HCT116 (cell line): ENCODE measurements at regions not wholly inside any gene's neighbourhood (a gene's known extent, or its start where the extent isn't known, plus 50 kb on each side); places are given as distances from the start of the nearest gene placed in this dataset.

Experiments used
- EGR1 ChIP-seq: IDR thresholded peaks from 2 replicates; pipeline ENCODE4 v1.6.1; 2012; ENCODE audit warnings: low read depth
- EZH2 ChIP-seq: fragments of 200-600 bp; sonication (generic); IDR thresholded peaks from 2 replicates; pipeline ENCODE4 v1.6.1; 2017; ENCODE audit warnings: antibody characterized with exemption, mixed run types
- EZH2phosphoT487 ChIP-seq: fragments of 200-600 bp; IDR thresholded peaks from 2 replicates; pipeline ENCODE4 v1.6.1; 2018; ENCODE audit warnings: antibody characterized with exemption, borderline replicate concordance
- JUND ChIP-seq: IDR thresholded peaks from 2 replicates; pipeline ENCODE4 v1.6.1; 2012
- POLR2A ChIP-seq: IDR thresholded peaks from 2 replicates; pipeline ENCODE4 v1.7.0; 2011; ENCODE audit warnings: borderline replicate concordance; ENCODE audit not compliant: insufficient read depth, insufficient read length; ENCODE audit errors: extremely low read depth
- RAD21 ChIP-seq: IDR thresholded peaks from 2 replicates; pipeline ENCODE4 v1.6.1; 2012; ENCODE audit warnings: low read depth, mild to moderate bottlenecking
- SIN3A ChIP-seq: IDR thresholded peaks from 2 replicates; pipeline ENCODE4 v1.6.1; 2012; ENCODE audit warnings: low read depth
- TCF7L2 ChIP-seq: IDR thresholded peaks from 2 replicates; pipeline ENCODE4 v1.7.0; 2011; ENCODE audit warnings: borderline replicate concordance, inconsistent platforms; ENCODE audit not compliant: insufficient read depth, insufficient read length; ENCODE audit errors: extremely low read depth
- ZNF274 ChIP-seq: fragments of 200-500 bp; sonication (Bioruptor generic); IDR thresholded peaks from 2 replicates; pipeline ENCODE4 v1.6.1; 2014; ENCODE audit warnings: mild to moderate bottlenecking, low read depth, low read length, inconsistent platforms
- TF ChIP-seq, protein P1 (sequence below), 3 experiments: fragments of 200-600 bp in 1 of 3; sonication (generic) in 1 of 3; IDR thresholded peaks in 2 of 3; conservative IDR thresholded peaks in 1 of 3; 2 replicates each; pipeline ENCODE4 v1.5.1; 2012 to 2017; ENCODE audit warnings: low read depth in 2 of 3, low read length in 2 of 3, antibody characterized with exemption in 1 of 3, borderline replicate concordance in 1 of 3, control low read depth in 1 of 3, mild to moderate bottlenecking in 1 of 3, mixed read lengths in 1 of 3, mixed run types in 1 of 3, moderate library complexity in 1 of 3; ENCODE audit not compliant: insufficient read depth in 1 of 3

- TF ChIP-seq JUND (no peak), TCF7L2 (no peak), EGR1 (no peak), EZH2phosphoT487 (no peak), EZH2 (no peak), ZNF274 (no peak), RAD21 (no peak), POLR2A (no peak), SIN3A (no peak)
- TF ChIP-seq, protein P1, sequence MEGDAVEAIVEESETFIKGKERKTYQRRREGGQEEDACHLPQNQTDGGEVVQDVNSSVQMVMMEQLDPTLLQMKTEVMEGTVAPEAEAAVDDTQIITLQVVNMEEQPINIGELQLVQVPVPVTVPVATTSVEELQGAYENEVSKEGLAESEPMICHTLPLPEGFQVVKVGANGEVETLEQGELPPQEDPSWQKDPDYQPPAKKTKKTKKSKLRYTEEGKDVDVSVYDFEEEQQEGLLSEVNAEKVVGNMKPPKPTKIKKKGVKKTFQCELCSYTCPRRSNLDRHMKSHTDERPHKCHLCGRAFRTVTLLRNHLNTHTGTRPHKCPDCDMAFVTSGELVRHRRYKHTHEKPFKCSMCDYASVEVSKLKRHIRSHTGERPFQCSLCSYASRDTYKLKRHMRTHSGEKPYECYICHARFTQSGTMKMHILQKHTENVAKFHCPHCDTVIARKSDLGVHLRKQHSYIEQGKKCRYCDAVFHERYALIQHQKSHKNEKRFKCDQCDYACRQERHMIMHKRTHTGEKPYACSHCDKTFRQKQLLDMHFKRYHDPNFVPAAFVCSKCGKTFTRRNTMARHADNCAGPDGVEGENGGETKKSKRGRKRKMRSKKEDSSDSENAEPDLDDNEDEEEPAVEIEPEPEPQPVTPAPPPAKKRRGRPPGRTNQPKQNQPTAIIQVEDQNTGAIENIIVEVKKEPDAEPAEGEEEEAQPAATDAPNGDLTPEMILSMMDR (IDR thresholded peaks at IDR 0.05 in 2 of 3, conservative IDR thresholded peaks at IDR 0.05 in 1 of 3; ENCODE audit: borderline replicate concordance in 1 of 3, insufficient read depth in 1 of 3, low read depth in 2 of 3, low read length in 2 of 3) = no peak
These were observed 852.9 kb downstream of the TECRL start for GRCh38 chr4:63556332-63556731.
